H9 (cell line): ENCODE measurements at regions not wholly inside any gene's neighbourhood (a gene's known extent, or its start where the extent isn't known, plus 50 kb on each side); places are given as distances from the start of the nearest gene placed in this dataset.

Source experiments
- DNase-seq: peaks from one replicate; pipeline ENCODE4 v3.0.0-alpha.2; 2017
- H2AFZ ChIP-seq: one replicate; pipeline ENCODE4 v1.6.1; 2013; ENCODE audit warnings: mild to moderate bottlenecking, low read length, control low read depth, moderate library complexity
- H2AK5ac ChIP-seq: 2 replicates; pipeline ENCODE4 v1.6.1; 2013; ENCODE audit warnings: low read length, control low read depth, mixed read lengths; ENCODE audit not compliant: insufficient read length
- H2BK120ac ChIP-seq: one replicate; pipeline ENCODE4 v1.6.1; 2013; ENCODE audit warnings: low read depth, mild to moderate bottlenecking, low read length, control low read depth, inconsistent platforms; ENCODE audit not compliant: poor library complexity, severe bottlenecking
- H2BK12ac ChIP-seq: 2 replicates; pipeline ENCODE4 v1.6.1; 2013; ENCODE audit warnings: low read length, control low read depth, mixed read lengths, low read depth; ENCODE audit not compliant: insufficient read length
- H2BK15ac ChIP-seq: 2 replicates; pipeline ENCODE4 v1.6.1; 2013; ENCODE audit warnings: low read depth, low read length, control low read depth
- H2BK20ac ChIP-seq: one replicate; pipeline ENCODE4 v1.6.1; 2013; ENCODE audit warnings: low read depth, mild to moderate bottlenecking, low read length, control low read depth, inconsistent platforms; ENCODE audit not compliant: poor library complexity, severe bottlenecking
- H2BK5ac ChIP-seq: 2 replicates; pipeline ENCODE4 v1.6.1; 2013; ENCODE audit warnings: low read length, control low read depth, mixed read lengths; ENCODE audit not compliant: insufficient read length
- H3K14ac ChIP-seq: 2 replicates; pipeline ENCODE4 v1.6.1; 2013; ENCODE audit warnings: low read length, control low read depth; ENCODE audit not compliant: insufficient read depth
- H3K18ac ChIP-seq: 2 replicates; pipeline ENCODE4 v1.6.1; 2013; ENCODE audit warnings: low read depth, mild to moderate bottlenecking, mixed read lengths, low read length, control low read depth; ENCODE audit not compliant: insufficient read length
- H3K23ac ChIP-seq: 2 replicates; pipeline ENCODE4 v1.6.1; 2013; ENCODE audit warnings: low read length, control low read depth, mixed read lengths, low read depth; ENCODE audit not compliant: insufficient read length
- H3K23me2 ChIP-seq: 2 replicates; pipeline ENCODE4 v1.6.1; 2013; ENCODE audit warnings: low read depth, mild to moderate bottlenecking, mixed read lengths, low read length, control low read depth; ENCODE audit not compliant: insufficient read length, poor library complexity, severe bottlenecking
- H3K27ac ChIP-seq: 2 replicates; pipeline ENCODE4 v1.5.1; 2013; ENCODE audit warnings: low read length, control low read depth, mixed read lengths, low read depth; ENCODE audit not compliant: insufficient read length
- H3K27me3 ChIP-seq: 2 replicates; pipeline ENCODE4 v1.6.1; 2013; ENCODE audit warnings: low read length, control low read depth, inconsistent platforms; ENCODE audit not compliant: insufficient read depth
- H3K4ac ChIP-seq: 2 replicates; pipeline ENCODE4 v1.6.1; 2013; ENCODE audit warnings: low read depth, mild to moderate bottlenecking, control low read depth, inconsistent platforms, low read length, moderate library complexity
- H3K4me1 ChIP-seq: 2 replicates; pipeline ENCODE4 v1.6.1; 2013; ENCODE audit warnings: low read length, control low read depth, inconsistent platforms; ENCODE audit not compliant: insufficient read depth
- H3K4me2 ChIP-seq: 2 replicates; pipeline ENCODE4 v1.6.1; 2013; ENCODE audit warnings: low read length, control low read depth, mixed read lengths; ENCODE audit not compliant: insufficient read length, insufficient read depth
- H3K56ac ChIP-seq: 2 replicates; pipeline ENCODE4 v1.6.1; 2013; ENCODE audit warnings: low read depth, mild to moderate bottlenecking, mixed read lengths, low read length, control low read depth; ENCODE audit not compliant: insufficient read length
- H3K79me1 ChIP-seq: 2 replicates; pipeline ENCODE4 v1.6.1; 2013; ENCODE audit warnings: low read depth, mild to moderate bottlenecking, moderate library complexity, low read length, control low read depth, inconsistent platforms; ENCODE audit not compliant: insufficient read depth, poor library complexity, severe bottlenecking
- H3K79me2 ChIP-seq: 2 replicates; pipeline ENCODE4 v1.6.1; 2013; ENCODE audit warnings: low read length, control low read depth, inconsistent platforms; ENCODE audit not compliant: insufficient read depth
- H3K9ac ChIP-seq: 2 replicates; pipeline ENCODE4 v1.6.1; 2013; ENCODE audit warnings: low read length, control low read depth, mixed read lengths; ENCODE audit not compliant: insufficient read length; ENCODE audit errors: extremely low read depth
- H3K9me3 ChIP-seq: one replicate; pipeline ENCODE4 v1.6.1; 2013; ENCODE audit warnings: low read depth, low read length, inconsistent platforms; ENCODE audit not compliant: control insufficient read depth
- H3T11ph ChIP-seq: one replicate; pipeline ENCODE4 v1.6.1; 2013; ENCODE audit warnings: mild to moderate bottlenecking, low read length, control low read depth, inconsistent platforms
- H4K20me1 ChIP-seq: one replicate; pipeline ENCODE4 v1.6.1; 2013; ENCODE audit not compliant: control insufficient read depth, insufficient read length, insufficient read depth
- H4K5ac ChIP-seq: 2 replicates; pipeline ENCODE4 v1.6.1; 2013; ENCODE audit warnings: low read depth, mild to moderate bottlenecking, mixed read lengths, low read length, control low read depth; ENCODE audit not compliant: insufficient read length
- H4K8ac ChIP-seq: replicated peaks from 2 replicates; pipeline ENCODE4 v1.6.1; 2013; ENCODE audit warnings: low read length, control low read depth, mixed read lengths, low read depth; ENCODE audit not compliant: insufficient read length
- H4K91ac ChIP-seq: 2 replicates; pipeline ENCODE4 v1.6.1; 2013; ENCODE audit warnings: low read depth, mild to moderate bottlenecking, moderate library complexity, mixed read lengths, low read length, control low read depth; ENCODE audit not compliant: insufficient read length
- H3K27ac Mint-ChIP-seq, 3 experiments: 2 replicates in 2 of 3; 3 replicates in 1 of 3; pipeline ENCODE4 v1.8.0; 2020 to 2021; ENCODE audit warnings: mixed read lengths in 3 of 3, mild to moderate bottlenecking in 1 of 3, moderate library complexity in 1 of 3
- H3K27me3 Mint-ChIP-seq: 2 replicates; pipeline ENCODE4 v1.8.0; 2021; ENCODE audit warnings: low read depth, mild to moderate bottlenecking, moderate library complexity, mixed read lengths
- H3K36me3 Mint-ChIP-seq, 3 experiments: 2 replicates in 2 of 3; 3 replicates in 1 of 3; pipeline ENCODE4 v1.8.0; 2020 to 2021; ENCODE audit warnings: low read depth in 3 of 3, mixed read lengths in 3 of 3; ENCODE audit not compliant: insufficient read depth in 1 of 3
- H3K4me1 Mint-ChIP-seq, 2 experiments: 2 replicates each; pipeline ENCODE4 v1.8.0; 2020; ENCODE audit warnings: mixed read lengths in 2 of 2
- H3K4me3 Mint-ChIP-seq, 2 experiments: 2 replicates in 1 of 2; 3 replicates in 1 of 2; pipeline ENCODE4 v1.8.0; 2020 to 2021; ENCODE audit warnings: mild to moderate bottlenecking in 2 of 2, mixed read lengths in 2 of 2, moderate library complexity in 1 of 2
- H3K9me3 Mint-ChIP-seq, 2 experiments: 2 replicates in 1 of 2; 3 replicates in 1 of 2; pipeline ENCODE4 v1.8.0; 2020; ENCODE audit warnings: mild to moderate bottlenecking in 2 of 2, mixed read lengths in 2 of 2, moderate library complexity in 1 of 2
- WGBS: extraction: QIAGEN DNeasy Blood & Tissue Kit; methylation state at CpG from one replicate; pipeline ENCODE4 v1.1.7; 2013; ENCODE audit warnings: missing lambda C conversion rate, low lambda C conversion rate, mixed read lengths; ENCODE audit not compliant: insufficient read length; ENCODE audit errors: extremely low coverage; 5-methylcytosine and 5-hydroxymethylcytosine counted together
- TF ChIP-seq, protein P1 (sequence below): fragments of 200-600 bp; sonication (generic); conservative IDR thresholded peaks from 3 replicates; pipeline ENCODE4 v1.8.0; 2021; ENCODE audit warnings: antibody characterized with exemption, mild to moderate bottlenecking

DNA sequence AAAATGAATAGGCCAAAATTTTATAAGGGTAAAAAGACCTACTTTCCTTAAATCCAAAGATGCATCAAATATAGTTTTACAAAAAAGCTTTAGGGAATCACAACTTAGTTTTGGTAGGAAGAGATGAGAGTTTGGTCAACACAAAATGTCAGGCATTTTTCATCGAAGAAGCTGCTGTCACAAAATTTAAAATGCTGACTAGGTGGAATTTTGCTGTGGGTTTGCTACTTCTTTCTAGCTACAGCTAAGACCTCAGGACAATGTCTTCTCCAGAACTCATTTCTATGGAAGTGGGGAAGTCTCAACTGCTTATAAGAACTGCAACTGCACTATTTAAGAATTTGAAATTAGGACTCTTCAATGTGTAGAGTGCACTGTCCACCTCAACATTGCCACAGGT, 351.1 kb downstream of the HAO1 start:
- no peaks in the 10 kb centered on the region for H4K20me1 ChIP-seq
- H2AK5ac ChIP-seq: no peak overlapping the region
- H3K23ac ChIP-seq: no peak overlapping the region
- Mint-ChIP-seq H3K27me3 (no peaks in the 10 kb centered on the region), H3K9me3 (peaks cover 5 to 7% of the 10 kb centered on the region in 2 experiments; a peak in 4 of 5 replicates), H3K36me3 (no peaks in the 10 kb centered on the region; a peak in 2 of 7 replicates), H3K4me3 (no peak overlapping the region), H3K4me1 (peaks cover 0 to 6% of the 10 kb centered on the region in 2 experiments; a peak in 2 of 4 replicates), H3K27ac (no peak overlapping the region)
- DNase-seq: no peak
- H3K27ac ChIP-seq: no peak overlapping the region
- no peaks in the 10 kb centered on the region for H3K9me3 ChIP-seq
- H3K4me2 ChIP-seq: no peak overlapping the region
- no peak overlapping the region for H3K14ac ChIP-seq
- no CpG with 5 or more reads among the region's 1 CpG for WGBS
- H4K5ac ChIP-seq: no peak overlapping the region
- H3K9ac ChIP-seq: no peak overlapping the region
- H2BK12ac ChIP-seq: no peak overlapping the region
- no peak overlapping the region for H3K18ac ChIP-seq
- H3K4me1 ChIP-seq: no peaks in the 10 kb centered on the region
- H4K91ac ChIP-seq: no peak overlapping the region
- no peak overlapping the region for H2BK120ac ChIP-seq
- H2AFZ ChIP-seq: no peak overlapping the region
- no peak overlapping the region for H3K56ac ChIP-seq
- H3K79me2 ChIP-seq: no peaks in the 10 kb centered on the region
- no peaks in the 10 kb centered on the region for H3K79me1 ChIP-seq
- H3K4ac ChIP-seq: no peak overlapping the region
- no peak overlapping the region for H3T11ph ChIP-seq
- no peaks in the 10 kb centered on the region for H3K27me3 ChIP-seq
- no peak overlapping the region for H2BK20ac ChIP-seq
- no peak overlapping the region for H2BK5ac ChIP-seq
- no peak overlapping the region for H2BK15ac ChIP-seq
- no peaks in the 10 kb centered on the region for H3K23me2 ChIP-seq
- TF ChIP-seq, protein P1, sequence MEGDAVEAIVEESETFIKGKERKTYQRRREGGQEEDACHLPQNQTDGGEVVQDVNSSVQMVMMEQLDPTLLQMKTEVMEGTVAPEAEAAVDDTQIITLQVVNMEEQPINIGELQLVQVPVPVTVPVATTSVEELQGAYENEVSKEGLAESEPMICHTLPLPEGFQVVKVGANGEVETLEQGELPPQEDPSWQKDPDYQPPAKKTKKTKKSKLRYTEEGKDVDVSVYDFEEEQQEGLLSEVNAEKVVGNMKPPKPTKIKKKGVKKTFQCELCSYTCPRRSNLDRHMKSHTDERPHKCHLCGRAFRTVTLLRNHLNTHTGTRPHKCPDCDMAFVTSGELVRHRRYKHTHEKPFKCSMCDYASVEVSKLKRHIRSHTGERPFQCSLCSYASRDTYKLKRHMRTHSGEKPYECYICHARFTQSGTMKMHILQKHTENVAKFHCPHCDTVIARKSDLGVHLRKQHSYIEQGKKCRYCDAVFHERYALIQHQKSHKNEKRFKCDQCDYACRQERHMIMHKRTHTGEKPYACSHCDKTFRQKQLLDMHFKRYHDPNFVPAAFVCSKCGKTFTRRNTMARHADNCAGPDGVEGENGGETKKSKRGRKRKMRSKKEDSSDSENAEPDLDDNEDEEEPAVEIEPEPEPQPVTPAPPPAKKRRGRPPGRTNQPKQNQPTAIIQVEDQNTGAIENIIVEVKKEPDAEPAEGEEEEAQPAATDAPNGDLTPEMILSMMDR: no peak
- no peak overlapping the region for H4K8ac ChIP-seq
